ENCODE measurements at regions not wholly inside any gene's neighbourhood (a gene's known extent, or its start where the extent isn't known, plus 50 kb on each side); places are given as distances from the start of the nearest gene placed in this dataset.
"Not testable (repeated sequence)": the region's sequence is repeated elsewhere in the genome, so short reads cannot be mapped to it uniquely, and the experiment has no call there.

DNA sequence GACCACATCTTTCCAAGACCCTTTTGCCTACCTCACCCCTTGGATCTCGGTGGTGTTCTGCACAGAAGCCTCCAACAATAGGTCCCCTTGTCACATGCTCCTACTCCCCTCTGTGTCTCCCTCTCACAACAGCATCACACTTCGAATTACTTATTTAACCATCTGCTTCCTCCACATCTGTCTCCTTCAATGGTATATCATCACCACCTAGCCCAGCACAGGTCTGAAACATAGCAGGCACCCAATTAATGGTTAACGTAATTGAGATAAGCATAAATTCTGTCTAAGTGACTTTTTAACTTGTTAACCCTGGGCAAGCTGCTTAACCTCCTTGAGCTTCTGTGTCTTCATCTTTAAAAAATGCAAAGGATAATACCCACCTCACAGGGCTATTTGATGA is 100.3 kb upstream of the BARHL2 start:
- Histone ChIP-seq H3K9me3 (replicated peaks; ENCODE audit: control insufficient read depth, insufficient read depth, low read length) (no peaks in the 10 kb centered on the region), H3K4me2 (ENCODE audit: insufficient read depth, low read length) (no peak overlapping the region), H3K79me2 (ENCODE audit: control insufficient read depth, insufficient read depth, low read length) (no peaks in the 10 kb centered on the region), H3K27ac (ENCODE audit: insufficient read depth, low read depth, low read length) (no peak overlapping the region), H3K9me1 (replicated peaks; ENCODE audit: control insufficient read depth, extremely low read depth, insufficient read depth, low read length) (no peaks in the 10 kb centered on the region), H3K9ac (replicated peaks; ENCODE audit: extremely low read depth, insufficient read depth, low read length) (no peak overlapping the region), H3K36me3 (ENCODE audit: control insufficient read depth in 2 of 2, extremely low read depth in 1 of 2, insufficient read depth in 2 of 2, low read length in 2 of 2) (no peaks in the 10 kb centered on the region), H4K20me1 (replicated peaks; ENCODE audit: control insufficient read depth, extremely low read depth, insufficient read depth, low read length) (no peaks in the 10 kb centered on the region), H2AFZ (ENCODE audit: low read depth, low read length) (no peak overlapping the region), H3K27me3 (ENCODE audit: control insufficient read depth in 2 of 2, insufficient read depth in 2 of 2, low read length in 2 of 2) (peaks cover 0 to 5% of the 10 kb centered on the region in 2 experiments), H3K4me3 (replicated peaks in 1 of 3; ENCODE audit: insufficient read depth in 1 of 3, low read depth in 1 of 3, low read length in 3 of 3) (no peak overlapping the region), H3K4me1 (ENCODE audit: control insufficient read depth, extremely low read depth, insufficient read depth, low read length) (no peaks in the 10 kb centered on the region)
- TF ChIP-seq FOS (IDR thresholded peaks at IDR 0.05; ENCODE audit: borderline replicate concordance, insufficient read depth, low read length), result no peak
- no peak for TF ChIP-seq POLR2AphosphoS5 (IDR thresholded peaks at IDR 0.05; ENCODE audit: insufficient read depth, low read depth, low read length)
- no peak for TF ChIP-seq POLR2A (IDR thresholded peaks at IDR 0.05; ENCODE audit: low read depth, low read length)
- DNase-seq (ENCODE audit: low read depth, low spot score), result no peak
- intact Hi-C loops (cut with micrococcal nuclease), result no loop called here
- BruUV-seq (replicated peaks), result no TSS peak
- no peak for FAIRE-seq
- ChIA-PET POLR2A (no interaction called here), CTCF (no interaction called here)
- dilution Hi-C loops (cut with MboI; ENCODE audit: extremely low pct_ligation_motif_present, low sequenced_read_pairs), result no loop called here

DNA sequence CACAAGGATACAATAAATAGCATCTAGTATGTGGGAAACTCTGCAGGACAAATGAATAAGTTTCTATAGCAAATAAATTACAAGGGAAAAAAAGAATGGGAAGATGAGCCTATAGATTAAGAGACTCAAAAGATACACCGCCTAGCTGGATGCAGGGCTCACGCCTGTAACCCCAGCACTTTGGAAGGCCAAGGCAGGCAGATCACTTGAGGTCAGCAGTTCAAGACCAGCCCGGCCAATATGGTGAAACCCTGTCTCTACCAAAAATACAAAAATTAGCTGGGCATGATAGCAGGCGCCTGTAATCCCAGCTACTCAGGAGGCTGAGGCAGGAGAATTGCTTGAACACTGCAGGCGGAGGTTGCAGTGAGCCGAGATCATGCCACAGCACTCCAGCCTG is 95.1 kb upstream of the BARHL2 start:
- H4K20me1 ChIP-seq (replicated peaks; ENCODE audit: control insufficient read depth, extremely low read depth, insufficient read depth, low read length); CTCF ChIA-PET; H3K79me2 ChIP-seq (ENCODE audit: control insufficient read depth, insufficient read depth, low read length); FAIRE-seq; H3K4me1 ChIP-seq (ENCODE audit: control insufficient read depth, extremely low read depth, insufficient read depth, low read length); H3K9ac ChIP-seq (replicated peaks; ENCODE audit: extremely low read depth, insufficient read depth, low read length); POLR2A ChIA-PET; H2AFZ ChIP-seq (ENCODE audit: low read depth, low read length); H3K9me1 ChIP-seq (replicated peaks; ENCODE audit: control insufficient read depth, extremely low read depth, insufficient read depth, low read length); H3K36me3 ChIP-seq (ENCODE audit: control insufficient read depth in 2 of 2, extremely low read depth in 1 of 2, insufficient read depth in 2 of 2, low read length in 2 of 2); H3K27me3 ChIP-seq (ENCODE audit: control insufficient read depth in 2 of 2, insufficient read depth in 2 of 2, low read length in 2 of 2); dilution Hi-C loops (cut with MboI; ENCODE audit: extremely low pct_ligation_motif_present, low sequenced_read_pairs); BruUV-seq (replicated peaks); DNase-seq (ENCODE audit: low read depth, low spot score); H3K4me3 ChIP-seq (replicated peaks in 1 of 3; ENCODE audit: insufficient read depth in 1 of 3, low read depth in 1 of 3, low read length in 3 of 3); intact Hi-C loops (cut with micrococcal nuclease); H3K27ac ChIP-seq (ENCODE audit: insufficient read depth, low read depth, low read length); H3K4me2 ChIP-seq (ENCODE audit: insufficient read depth, low read length); H3K9me3 ChIP-seq (replicated peaks; ENCODE audit: control insufficient read depth, insufficient read depth, low read length): not testable (repeated sequence)

DNA sequence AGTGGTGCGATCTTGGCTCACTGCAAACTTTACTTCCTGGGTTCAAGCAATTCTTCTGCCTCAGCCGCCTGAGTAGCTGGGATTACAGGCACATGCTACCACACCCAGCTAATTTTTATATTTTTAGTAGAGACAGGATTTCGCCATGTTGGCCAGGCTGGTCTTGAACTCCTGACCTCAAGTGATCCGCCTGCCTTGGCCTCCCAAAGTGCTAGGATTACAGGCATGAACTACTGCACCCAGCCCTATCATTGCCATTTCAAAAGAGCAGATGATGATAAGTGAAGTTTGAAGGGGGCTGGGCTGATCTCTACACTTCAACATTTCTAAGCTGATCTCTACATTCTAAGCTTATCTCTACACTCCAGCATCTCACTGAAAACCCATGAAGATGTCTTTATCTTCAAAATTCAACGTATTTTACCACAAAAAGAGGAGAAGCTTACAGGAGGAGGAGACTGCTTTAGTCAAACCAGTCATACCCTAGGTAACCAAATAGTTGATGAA is 94.4 kb upstream of the BARHL2 start:
- H3K9me3 ChIP-seq (replicated peaks; ENCODE audit: control insufficient read depth, insufficient read depth, low read length); BruUV-seq (replicated peaks); FAIRE-seq; H3K36me3 ChIP-seq (ENCODE audit: control insufficient read depth in 2 of 2, extremely low read depth in 1 of 2, insufficient read depth in 2 of 2, low read length in 2 of 2); H3K79me2 ChIP-seq (ENCODE audit: control insufficient read depth, insufficient read depth, low read length); dilution Hi-C loops (cut with MboI; ENCODE audit: extremely low pct_ligation_motif_present, low sequenced_read_pairs); H3K4me1 ChIP-seq (ENCODE audit: control insufficient read depth, extremely low read depth, insufficient read depth, low read length); H3K27ac ChIP-seq (ENCODE audit: insufficient read depth, low read depth, low read length); DNase-seq (ENCODE audit: low read depth, low spot score); POLR2A ChIA-PET; intact Hi-C loops (cut with micrococcal nuclease); H3K9me1 ChIP-seq (replicated peaks; ENCODE audit: control insufficient read depth, extremely low read depth, insufficient read depth, low read length); H3K27me3 ChIP-seq (ENCODE audit: control insufficient read depth in 2 of 2, insufficient read depth in 2 of 2, low read length in 2 of 2); H2AFZ ChIP-seq (ENCODE audit: low read depth, low read length); H3K4me3 ChIP-seq (replicated peaks in 1 of 3; ENCODE audit: insufficient read depth in 1 of 3, low read depth in 1 of 3, low read length in 3 of 3); H4K20me1 ChIP-seq (replicated peaks; ENCODE audit: control insufficient read depth, extremely low read depth, insufficient read depth, low read length); H3K4me2 ChIP-seq (ENCODE audit: insufficient read depth, low read length); H3K9ac ChIP-seq (replicated peaks; ENCODE audit: extremely low read depth, insufficient read depth, low read length): not testable (repeated sequence)
- CTCF ChIA-PET, result interaction anchor here (1.4 kb wide), 1 partner anchor 21 kb away, joined by 3 read pairs; no protein-coding TSS in a partner anchor
